GM06990 (cell line): ENCODE measurements at regions not wholly inside any gene's neighbourhood (a gene's known extent, or its start where the extent isn't known, plus 50 kb on each side); places are given as distances from the start of the nearest gene placed in this dataset.

Source experiments
- DNase-seq: peaks from one replicate; pipeline ENCODE4 v3.0.0-alpha.2; 2011; ENCODE audit not compliant: insufficient read length; ENCODE audit errors: extremely low read depth
- H3K27me3 ChIP-seq: replicated peaks from 2 replicates; pipeline ENCODE4 v1.6.0; 2011; ENCODE audit warnings: low read length; ENCODE audit not compliant: control insufficient read depth, insufficient read depth
- H3K36me3 ChIP-seq: 2 replicates; pipeline ENCODE4 v1.5.1; 2011; ENCODE audit warnings: low read length; ENCODE audit not compliant: control insufficient read depth, insufficient read depth
- H3K4me3 ChIP-seq: replicated peaks from 2 replicates; pipeline ENCODE4 v1.5.1; 2011; ENCODE audit warnings: low read depth, mild to moderate bottlenecking, control low read depth, low read length
- TF ChIP-seq, protein P1 (sequence below): IDR thresholded peaks from 2 replicates; pipeline ENCODE4 v1.5.1; 2011; ENCODE audit warnings: low read length, control low read depth, mild to moderate bottlenecking, inconsistent platforms; ENCODE audit not compliant: insufficient read depth, poor library complexity, severe bottlenecking

DNA sequence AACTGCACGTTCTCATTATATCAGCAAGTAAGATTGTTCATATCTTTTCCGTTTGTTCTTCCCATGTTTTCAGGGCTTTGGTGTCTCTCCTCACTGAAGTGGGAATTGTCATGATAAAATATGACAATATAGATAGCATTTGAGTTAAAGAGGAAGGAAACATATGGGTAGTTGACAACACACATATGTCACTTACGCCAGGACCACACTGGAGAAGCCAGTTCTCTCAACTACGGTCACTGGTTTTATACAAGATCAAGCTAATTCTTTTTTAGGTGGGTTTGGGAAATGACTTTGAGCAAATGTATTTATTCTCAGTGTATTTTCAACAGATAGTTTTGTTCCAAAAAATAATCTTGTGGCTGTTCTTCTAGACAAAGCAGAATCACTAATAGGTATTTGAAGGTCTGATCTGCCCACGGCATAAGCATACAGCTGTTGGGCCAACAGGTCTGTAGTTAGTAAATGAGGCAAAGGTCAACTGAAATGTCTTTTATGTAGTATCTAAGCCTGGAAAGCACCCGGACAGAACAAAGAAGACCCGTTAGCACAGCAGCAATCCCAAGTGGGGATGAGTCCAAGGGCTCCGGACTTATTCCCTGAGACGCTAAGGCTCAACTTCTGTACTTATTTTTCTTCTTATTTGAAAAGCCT is 433.6 kb upstream of the ZP4 start:
- Histone ChIP-seq H3K36me3 (no peaks in the 10 kb centered on the region), H3K4me3 (no peak overlapping the region), H3K27me3 (no peaks in the 10 kb centered on the region)
- TF ChIP-seq, protein P1, sequence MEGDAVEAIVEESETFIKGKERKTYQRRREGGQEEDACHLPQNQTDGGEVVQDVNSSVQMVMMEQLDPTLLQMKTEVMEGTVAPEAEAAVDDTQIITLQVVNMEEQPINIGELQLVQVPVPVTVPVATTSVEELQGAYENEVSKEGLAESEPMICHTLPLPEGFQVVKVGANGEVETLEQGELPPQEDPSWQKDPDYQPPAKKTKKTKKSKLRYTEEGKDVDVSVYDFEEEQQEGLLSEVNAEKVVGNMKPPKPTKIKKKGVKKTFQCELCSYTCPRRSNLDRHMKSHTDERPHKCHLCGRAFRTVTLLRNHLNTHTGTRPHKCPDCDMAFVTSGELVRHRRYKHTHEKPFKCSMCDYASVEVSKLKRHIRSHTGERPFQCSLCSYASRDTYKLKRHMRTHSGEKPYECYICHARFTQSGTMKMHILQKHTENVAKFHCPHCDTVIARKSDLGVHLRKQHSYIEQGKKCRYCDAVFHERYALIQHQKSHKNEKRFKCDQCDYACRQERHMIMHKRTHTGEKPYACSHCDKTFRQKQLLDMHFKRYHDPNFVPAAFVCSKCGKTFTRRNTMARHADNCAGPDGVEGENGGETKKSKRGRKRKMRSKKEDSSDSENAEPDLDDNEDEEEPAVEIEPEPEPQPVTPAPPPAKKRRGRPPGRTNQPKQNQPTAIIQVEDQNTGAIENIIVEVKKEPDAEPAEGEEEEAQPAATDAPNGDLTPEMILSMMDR: no peak
- DNase-seq: no peak

DNA sequence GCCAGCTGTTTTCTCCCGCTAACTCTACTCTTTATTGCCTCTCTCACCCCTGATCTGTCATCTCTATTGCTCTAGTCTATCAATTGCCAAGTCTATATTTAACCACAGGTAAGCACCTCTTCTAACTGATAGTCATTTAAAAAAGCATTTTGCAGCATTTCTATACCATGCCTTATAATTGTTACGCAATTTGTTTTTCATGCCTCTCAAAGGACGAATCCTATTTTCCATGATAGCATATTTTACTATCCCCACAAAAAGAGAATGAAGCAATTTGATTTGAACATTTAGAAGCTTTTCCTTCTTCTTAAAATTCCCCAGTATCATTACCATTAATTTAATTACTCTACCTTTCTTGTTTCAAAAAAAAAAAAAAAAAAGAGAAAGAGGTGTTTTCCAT is 432.8 kb upstream of the ZP4 start:
- no peak overlapping the region for H3K4me3 ChIP-seq
- H3K27me3 ChIP-seq: no peaks in the 10 kb centered on the region
- H3K36me3 ChIP-seq: no peaks in the 10 kb centered on the region
- DNase-seq: no peak
- TF ChIP-seq, protein P1: no peak

GRCh38 chr1:238319957-238320356 is 429.2 kb upstream of the ZP4 start:
- no peaks in the 10 kb centered on the region for H3K27me3 ChIP-seq
- H3K36me3 ChIP-seq: no peaks in the 10 kb centered on the region
- TF ChIP-seq, protein P1: no peak
- DNase-seq: no peak
- H3K4me3 ChIP-seq: no peak overlapping the region

DNA sequence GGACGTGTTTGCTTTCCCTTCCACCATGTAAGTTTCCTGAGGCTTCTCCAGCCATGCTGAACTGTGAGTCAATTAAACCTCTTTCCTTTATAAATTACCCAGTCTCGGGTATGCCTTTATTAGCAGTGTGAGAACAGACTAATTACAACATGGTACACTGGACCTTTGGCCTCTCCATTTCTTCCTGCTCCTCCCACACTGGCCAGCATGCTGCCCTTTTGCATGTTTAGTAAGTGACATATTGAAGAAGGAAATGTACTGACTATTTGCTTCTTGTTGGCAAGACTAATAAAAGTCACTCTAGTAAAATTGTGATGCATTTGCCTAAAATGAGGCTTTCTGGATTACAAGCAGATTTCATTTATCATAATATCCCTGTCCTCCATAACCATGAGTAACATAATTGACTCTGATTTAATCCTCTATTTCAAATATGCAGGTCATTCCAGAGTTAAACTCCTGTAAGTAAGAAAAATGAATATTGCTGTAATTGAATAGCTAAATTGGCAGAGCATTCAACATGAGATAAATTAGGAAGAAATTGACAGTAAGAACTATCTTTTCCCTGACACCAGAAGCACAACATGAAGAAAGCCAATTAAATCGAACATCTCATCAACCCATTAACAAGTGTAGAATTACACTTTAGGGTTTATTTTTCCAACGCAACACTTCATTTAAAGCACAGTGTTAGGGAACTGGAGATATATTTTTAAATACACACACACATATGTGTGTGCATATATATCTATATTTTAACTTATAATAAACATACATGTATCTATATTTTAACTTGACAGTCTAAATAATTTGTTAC is 427.8 kb upstream of the ZP4 start:
- TF ChIP-seq, protein P1: no peak
- no peak for DNase-seq
- no peak overlapping the region for H3K4me3 ChIP-seq
- no peaks in the 10 kb centered on the region for H3K27me3 ChIP-seq
- no peaks in the 10 kb centered on the region for H3K36me3 ChIP-seq

GRCh38 chr1:238312969-238313368 is 422.2 kb upstream of the ZP4 start:
- TF ChIP-seq, protein P1: no peak
- no peak for DNase-seq
- no peaks in the 10 kb centered on the region for H3K27me3 ChIP-seq
- H3K4me3 ChIP-seq: no peak overlapping the region
- H3K36me3 ChIP-seq: no peaks in the 10 kb centered on the region
